HepG2 (cell line): ENCODE measurements at regions not wholly inside any gene's neighbourhood (a gene's known extent, or its start where the extent isn't known, plus 50 kb on each side); places are given as distances from the start of the nearest gene placed in this dataset.

Experiments
- ATAC-seq: fragments of 200-7000 bp; cut with Tn5 transposase; 3 replicates; pipeline ENCODE4 v1.9.1; 2020; ENCODE audit warnings: mild to moderate bottlenecking, moderate library complexity
- BruUV-seq: library from RNA; stranded (reverse); fragments of 400-500 nt; replicated peaks from 2 replicates; lab custom pipeline; 2021; lab: Mats Ljungman, UMichigan
- CTCF ChIA-PET: fragments of 300-600 bp; formaldehyde crosslinking; extraction: SDS; loops from one replicate; lab custom pipeline; 2021; ENCODE audit warnings: low total read pairs, inconsistent platforms, low intra/inter-chr PET ratio; lab: Yijun Ruan, JAX
- POLR2A ChIA-PET: fragments of 350-600 bp; sonication (Branson Sonifier 250); formaldehyde crosslinking; loops from one replicate; lab custom pipeline; 2020; ENCODE audit warnings: antibody characterized with exemption, inconsistent platforms; lab: Yijun Ruan, JAX
- DNase-seq: peaks from one replicate; pipeline ENCODE4 v3.0.0-alpha.2; 2015; ENCODE audit warnings: low spot score
- FAIRE-seq: peaks from 3 replicates; lab custom pipeline; 2011; peaks lifted over from hg19 to GRCh38; lab: Jason Lieb, UNC
- H2AFZ ChIP-seq: one replicate; pipeline ENCODE4 v1.6.1; 2011; ENCODE audit warnings: low read length, inconsistent platforms
- H3K27ac ChIP-seq: fragments of 300-600 bp; 3 replicates; pipeline ENCODE4 v1.8.0; 2011; ENCODE audit warnings: mixed run types, mild to moderate bottlenecking, mixed read lengths, low read length, inconsistent platforms; ENCODE audit not compliant: insufficient read depth; ENCODE audit errors: extremely low read length
- H3K27me3 ChIP-seq, 2 experiments: fragments of 200-600 bp in 1 of 2; 2 replicates in 1 of 2; 3 replicates in 1 of 2; pipeline versions ENCODE4 v1.6.0 to v1.8.0; 2011; ENCODE audit warnings: low read length in 2 of 2, mild to moderate bottlenecking in 2 of 2, moderate library complexity in 2 of 2, inconsistent platforms in 1 of 2; ENCODE audit not compliant: insufficient read depth in 2 of 2, control insufficient read depth in 1 of 2
- H3K36me3 ChIP-seq, 2 experiments: fragments of 200-600 bp in 1 of 2; replicated peaks in 1 of 2; 2 replicates in 1 of 2; 3 replicates in 1 of 2; pipeline versions ENCODE4 v1.5.1 to v1.8.0; 2011; ENCODE audit warnings: low read length in 2 of 2, inconsistent platforms in 1 of 2; ENCODE audit not compliant: insufficient read depth in 2 of 2, control insufficient read depth in 1 of 2
- H3K4me1 ChIP-seq: 2 replicates; pipeline ENCODE4 v1.5.1; 2012; ENCODE audit warnings: low read length, inconsistent platforms; ENCODE audit not compliant: insufficient read depth
- H3K4me2 ChIP-seq: 2 replicates; pipeline ENCODE4 v1.6.0; 2011; ENCODE audit warnings: low read depth, low read length, inconsistent platforms
- H3K4me3 ChIP-seq, 3 experiments: fragments of 200-600 bp in 1 of 3; sonication (generic), shearing (Covaris generic) in 1 of 3; replicated peaks in 1 of 3; 2 replicates each; pipeline ENCODE4 v1.5.1; 2011 to 2016; ENCODE audit warnings: low read length in 3 of 3, inconsistent platforms in 2 of 3, low read depth in 2 of 3, mild to moderate bottlenecking in 2 of 3, control low read depth in 1 of 3, mixed read lengths in 1 of 3; ENCODE audit not compliant: insufficient read depth in 1 of 3
- H3K79me2 ChIP-seq: one replicate; pipeline ENCODE4 v1.6.1; 2011; ENCODE audit warnings: low read length, inconsistent platforms; ENCODE audit not compliant: insufficient read depth
- H3K9ac ChIP-seq: 2 replicates; pipeline ENCODE4 v1.6.0; 2011; ENCODE audit warnings: mild to moderate bottlenecking, low read depth, low read length, inconsistent platforms; ENCODE audit not compliant: insufficient read depth
- H3K9me3 ChIP-seq: 2 replicates; pipeline ENCODE4 v1.5.1; 2012; ENCODE audit warnings: mild to moderate bottlenecking, low read length
- H4K20me1 ChIP-seq: 2 replicates; pipeline ENCODE4 v1.6.0; 2011; ENCODE audit warnings: inconsistent platforms, mild to moderate bottlenecking, low read length, moderate library complexity; ENCODE audit not compliant: insufficient read depth
- AHDC1 ChIP-seq: sonication (generic); formaldehyde crosslinking; IDR thresholded peaks from 2 replicates; pipeline ENCODE4 v1.5.1; 2020; ENCODE audit warnings: mild to moderate bottlenecking, missing genetic modification reagents, borderline replicate concordance
- ATF7 ChIP-seq, 2 experiments: fragments of 450-650 bp in 1 of 2; sonication (generic) in 1 of 2; formaldehyde crosslinking in 1 of 2; IDR thresholded peaks; 2 replicates each; pipeline versions ENCODE4 v1.4.0 to v1.6.1; 2016 to 2020; ENCODE audit warnings: antibody characterized with exemption in 1 of 2, mild to moderate bottlenecking in 1 of 2, missing genetic modification reagents in 1 of 2
- CBX1 ChIP-seq: IDR thresholded peaks from one replicate; pipeline ENCODE4 v1.6.1; 2016; ENCODE audit warnings: antibody characterized with exemption, low read depth
- ELF1 ChIP-seq: sonication (generic); formaldehyde crosslinking; IDR thresholded peaks from 2 replicates; pipeline ENCODE4 v1.4.0; 2020; ENCODE audit warnings: missing genetic modification reagents
- EZH2 ChIP-seq: conservative IDR thresholded peaks from 2 replicates; pipeline ENCODE4 v1.6.1; 2012; ENCODE audit warnings: mild to moderate bottlenecking, low read depth, low read length, moderate library complexity
- ISX ChIP-seq: sonication (generic); formaldehyde crosslinking; conservative IDR thresholded peaks from 2 replicates; pipeline ENCODE4 v1.5.0; 2020; ENCODE audit warnings: missing genetic modification reagents
- KDM5B ChIP-seq: sonication (generic); formaldehyde crosslinking; IDR thresholded peaks from 2 replicates; pipeline ENCODE4 v1.4.0; 2020; ENCODE audit warnings: missing genetic modification reagents, mild to moderate bottlenecking, borderline replicate concordance
- LCORL ChIP-seq, 2 experiments: fragments of 450-650 bp in 1 of 2; sonication (generic) in 1 of 2; formaldehyde crosslinking in 1 of 2; IDR thresholded peaks; 2 replicates each; pipeline versions ENCODE4 v1.5.0 to v1.6.1; 2017 to 2020; ENCODE audit warnings: antibody characterized with exemption in 1 of 2, missing genetic modification reagents in 1 of 2
- MBNL3 ChIP-seq: fragments of 250-450 bp; sonication (Bioruptor Pico); conservative IDR thresholded peaks from 2 replicates; pipeline ENCODE4 v1.8.0; 2022; ENCODE audit warnings: mild to moderate bottlenecking, inconsistent platforms
- NFRKB ChIP-seq: fragments of 450-650 bp; IDR thresholded peaks from 2 replicates; pipeline ENCODE4 v1.6.1; 2017
- RAD21 ChIP-seq: fragments of 450-650 bp; formaldehyde crosslinking; IDR thresholded peaks from 2 replicates; pipeline ENCODE4 v1.5.0; 2020; ENCODE audit warnings: mild to moderate bottlenecking
- SUZ12 ChIP-seq: fragments of 150-350 bp; IDR thresholded peaks from 2 replicates; pipeline ENCODE4 v1.6.1; 2014; ENCODE audit warnings: low read depth, low read length
- ZEB1 ChIP-seq: IDR thresholded peaks from 2 replicates; pipeline ENCODE4 v1.6.1; 2012; ENCODE audit warnings: mild to moderate bottlenecking, low read depth, inconsistent platforms; ENCODE audit not compliant: insufficient replicate concordance
- ZFP41 ChIP-seq: sonication (generic); formaldehyde crosslinking; IDR thresholded peaks from 2 replicates; pipeline ENCODE4 v1.4.0; 2020; ENCODE audit warnings: mild to moderate bottlenecking, missing genetic modification reagents, borderline replicate concordance
- ZNF776 ChIP-seq: sonication (generic); formaldehyde crosslinking; IDR thresholded peaks from 2 replicates; pipeline ENCODE4 v1.4.0; 2020; ENCODE audit warnings: mild to moderate bottlenecking, missing genetic modification reagents
- WGBS: methylation state at CpG from one replicate; pipeline ENCODE4 v1.1.6; 2017; ENCODE audit warnings: low lambda C conversion rate; 5-methylcytosine and 5-hydroxymethylcytosine counted together
- in situ Hi-C: cut with HindIII; loops from 2 replicates; pipeline ENCODE4 v1.10.0; 2017; ENCODE audit warnings: low pct_unique_long_range_greater_than_20kb; ENCODE audit not compliant: extremely low pct_ligation_motif_present
- intact Hi-C: fragments of 100-400 bp; cut with micrococcal nuclease; formaldehyde crosslinking; loops from one replicate; pipeline ENCODE4 v1.10.0; 2022; ENCODE audit not compliant: unreplicated experiment
- TF ChIP-seq, protein P1 (sequence below): IDR thresholded peaks from 2 replicates; pipeline ENCODE4 v1.6.1; 2016; ENCODE audit warnings: low read depth, control low read depth

DNA sequence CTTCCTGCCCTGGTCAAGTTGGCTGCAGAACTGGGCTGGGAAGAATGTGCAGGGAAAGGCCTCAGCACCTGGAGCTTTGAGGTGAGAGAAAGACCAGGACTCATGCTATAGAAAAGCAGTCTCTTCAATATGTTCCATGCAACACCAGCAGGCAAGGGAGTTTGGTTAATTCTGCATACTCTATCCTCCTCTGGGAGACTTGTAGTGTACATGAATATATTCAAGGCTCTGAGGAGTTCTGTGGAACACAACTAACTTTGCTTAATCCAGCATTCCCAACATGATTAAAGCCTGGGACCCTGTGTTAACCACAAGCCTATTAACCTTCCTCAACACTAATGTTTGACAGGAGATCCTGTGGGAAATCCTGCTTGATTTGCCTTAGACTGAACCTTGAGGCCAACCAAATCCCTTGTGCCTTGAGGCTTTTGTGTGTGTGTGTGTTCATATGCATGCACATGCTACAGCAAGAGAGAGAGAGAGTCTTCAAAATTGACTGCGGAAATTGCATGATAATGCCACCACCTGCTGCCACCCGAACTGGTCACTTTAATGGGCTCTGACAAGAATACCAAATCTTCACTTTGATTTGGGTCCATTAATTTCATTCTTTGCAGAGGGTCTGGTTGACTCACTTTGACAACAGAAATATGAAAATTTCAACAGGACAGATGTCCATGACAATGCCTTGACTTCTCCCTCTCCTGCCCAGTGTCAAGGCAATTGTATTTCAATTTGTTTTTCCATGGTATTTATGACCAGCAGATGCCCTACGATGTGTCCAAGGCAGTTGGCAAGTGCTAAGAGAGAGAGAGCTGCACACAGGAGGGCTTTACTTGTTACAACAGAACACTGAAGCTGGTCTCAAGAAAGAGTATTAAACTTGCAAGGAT is 238.2 kb upstream of the ZBED5 start (continued):
- no peak for TF ChIP-seq CBX1
- TF ChIP-seq ZFP41 (CRISPR knock-in tag), result no peak
- no peak for TF ChIP-seq ELF1 (CRISPR knock-in tag)
- TF ChIP-seq NFRKB, result no peak
- no peak for TF ChIP-seq SUZ12
- no peak for TF ChIP-seq ATF7 (IDR thresholded peaks at IDR 0.05)
- TF ChIP-seq ATF7 (CRISPR knock-in tag; IDR thresholded peaks at IDR 0.05), result no peak

- in situ Hi-C loops, result no loop called here
- DNase-seq (no peak), FAIRE-seq (no peak), ATAC-seq (no peak)
- CTCF ChIA-PET, result no interaction called here
- H3K36me3 ChIP-seq, result no peaks in the 10 kb centered on the region
- 0% methylated on average over 1 of the region's 1 CpG for WGBS
- intact Hi-C loops, result no loop called here
- no peaks in the 10 kb centered on the region for H3K79me2 ChIP-seq
- no peak overlapping the region for H3K27ac ChIP-seq
- peaks cover 10% of the 10 kb centered on the region for H3K9me3 ChIP-seq
- no TSS peak for BruUV-seq
- no peaks in the 10 kb centered on the region for H3K4me1 ChIP-seq
- no peak overlapping the region for H2AFZ ChIP-seq
- peaks cover 0 to 2% of the 10 kb centered on the region in 2 experiments; a peak in 2 of 5 replicates for H3K27me3 ChIP-seq
- no peak overlapping the region for H3K4me3 ChIP-seq
- no peak overlapping the region for H3K9ac ChIP-seq
- no peak overlapping the region for H3K4me2 ChIP-seq
- no peaks in the 10 kb centered on the region for H4K20me1 ChIP-seq
- POLR2A ChIA-PET, result no interaction called here
- TF ChIP-seq KDM5B (CRISPR knock-in tag) (no peak), ISX (CRISPR knock-in tag) (no peak), EZH2 (no peak), AHDC1 (no peak), ZEB1 (no peak), LCORL (IDR thresholded peaks at IDR 0.05) (no peak), LCORL (CRISPR knock-in tag; IDR thresholded peaks at IDR 0.05) (no peak), MBNL3 (CRISPR knock-in tag) (no peak), RAD21 (CRISPR knock-in tag) (no peak), ZNF776 (no peak)
- TF ChIP-seq, protein P1, sequence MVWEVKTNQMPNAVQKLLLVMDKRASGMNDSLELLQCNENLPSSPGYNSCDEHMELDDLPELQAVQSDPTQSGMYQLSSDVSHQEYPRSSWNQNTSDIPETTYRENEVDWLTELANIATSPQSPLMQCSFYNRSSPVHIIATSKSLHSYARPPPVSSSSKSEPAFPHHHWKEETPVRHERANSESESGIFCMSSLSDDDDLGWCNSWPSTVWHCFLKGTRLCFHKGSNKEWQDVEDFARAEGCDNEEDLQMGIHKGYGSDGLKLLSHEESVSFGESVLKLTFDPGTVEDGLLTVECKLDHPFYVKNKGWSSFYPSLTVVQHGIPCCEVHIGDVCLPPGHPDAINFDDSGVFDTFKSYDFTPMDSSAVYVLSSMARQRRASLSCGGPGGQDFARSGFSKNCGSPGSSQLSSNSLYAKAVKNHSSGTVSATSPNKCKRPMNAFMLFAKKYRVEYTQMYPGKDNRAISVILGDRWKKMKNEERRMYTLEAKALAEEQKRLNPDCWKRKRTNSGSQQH, result no peak
Measured at GRCh38 chr11:11090495-11090894, 232.6 kb upstream of the ZBED5 start.
